ENCODE measurements at regions not wholly inside any gene's neighbourhood (a gene's known extent, or its start where the extent isn't known, plus 50 kb on each side); places are given as distances from the start of the nearest gene placed in this dataset.

DNA sequence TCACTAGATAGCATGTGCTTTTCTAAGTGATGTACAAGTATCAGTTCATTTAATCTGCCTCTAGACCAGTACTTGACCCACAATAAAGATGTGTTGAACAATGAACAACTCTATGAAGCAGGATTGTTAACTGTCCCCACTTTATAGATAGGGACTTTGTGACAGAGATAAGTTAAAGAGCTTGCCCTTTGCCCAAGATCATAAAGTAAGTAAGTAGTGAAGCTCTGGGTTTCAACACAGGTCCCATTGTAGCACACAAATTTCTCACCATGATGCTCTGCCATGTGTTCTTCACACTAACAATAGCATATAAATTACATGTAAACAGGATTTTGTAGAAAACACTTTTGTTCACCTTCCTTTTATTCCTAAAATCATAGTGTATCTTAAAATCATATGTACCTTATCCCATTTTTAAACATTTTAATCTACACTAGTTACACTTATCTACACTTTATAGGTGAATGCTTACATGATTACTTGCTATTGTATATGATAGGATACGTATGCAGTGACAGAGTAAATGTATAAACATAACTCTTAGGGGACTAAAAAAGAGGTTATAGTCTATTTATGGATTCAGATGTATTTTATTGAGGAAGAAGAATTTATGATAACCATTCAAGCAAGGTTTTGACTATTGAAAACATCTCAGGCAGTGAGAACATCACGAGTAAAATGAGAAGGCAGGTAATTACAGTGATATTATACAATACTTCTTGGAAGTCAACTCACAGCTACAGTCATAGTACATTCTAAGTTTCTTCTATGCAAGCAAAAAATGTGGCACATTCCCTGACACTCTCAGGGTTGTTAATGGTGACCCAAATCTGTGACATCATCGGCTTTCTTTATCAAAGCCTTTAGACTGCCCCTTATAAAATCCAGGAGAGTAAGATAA is 2275.1 kb downstream of the PCDH7 start (continued):
- TF ChIP-seq CEBPB (IDR thresholded peaks at IDR 0.05; ENCODE audit: low read depth, low read length) (no peak), KDM1A (IDR thresholded peaks at IDR 0.05; ENCODE audit: borderline replicate concordance, low read length) (no peak), PHF8 (conservative IDR thresholded peaks at IDR 0.05; ENCODE audit: low read depth, low read length) (no peak)
